CD4-positive, alpha-beta T cell (primary cell): ENCODE measurements at regions not wholly inside any gene's neighbourhood (a gene's known extent, or its start where the extent isn't known, plus 50 kb on each side); places are given as distances from the start of the nearest gene placed in this dataset.

Experiments used
- ATAC-seq: fragments of 200-7000 bp; cut with Tn5 transposase; one replicate; pipeline ENCODE4 v1.10.0; 2022; ENCODE audit warnings: mild to moderate bottlenecking; ENCODE audit not compliant: poor library complexity
- CTCF ChIA-PET: fragments of 350-600 bp; sonication (Branson Sonifier 250); formaldehyde crosslinking; loops from one replicate; lab custom pipeline; 2021; ENCODE audit warnings: antibody characterized with exemption, inconsistent platforms; lab: Charles Lee
- POLR2A ChIA-PET: fragments of 350-600 bp; sonication (Branson Sonifier 250); formaldehyde crosslinking; loops from one replicate; lab custom pipeline; 2021; ENCODE audit warnings: antibody characterized with exemption, inconsistent platforms; lab: Charles Lee
- DNase-seq, 14 experiments: peaks; one replicate each; pipeline ENCODE4 v3.0.0-alpha.2; 2013 to 2020; ENCODE audit warnings: mixed read lengths in 2 of 14
- H3K27ac ChIP-seq, 2 donors: one replicate each; pipeline versions ENCODE4 v1.5.1 to v1.7.0; 2013; ENCODE audit warnings: low read length in 2 of 2, low read depth in 1 of 2, mild to moderate bottlenecking in 1 of 2
- H3K27me3 ChIP-seq, 2 experiments: 1 replicate in 1 of 2; 2 replicates in 1 of 2; pipeline versions ENCODE4 v1.6.1 to v1.7.0; 2013; ENCODE audit warnings: low read length in 2 of 2, control low read depth in 1 of 2, mild to moderate bottlenecking in 1 of 2, moderate library complexity in 1 of 2; ENCODE audit not compliant: insufficient read depth in 2 of 2, control insufficient read depth in 1 of 2
- H3K36me3 ChIP-seq: one replicate; pipeline ENCODE4 v1.6.1; 2013; ENCODE audit warnings: low read length, control low read depth; ENCODE audit not compliant: insufficient read depth
- H3K4me1 ChIP-seq: one replicate; pipeline ENCODE4 v1.6.1; 2013; ENCODE audit warnings: low read length, control low read depth; ENCODE audit not compliant: insufficient read depth
- H3K4me3 ChIP-seq: one replicate; pipeline ENCODE4 v1.5.1; 2013; ENCODE audit warnings: mild to moderate bottlenecking, low read length, moderate library complexity
- H3K9me3 ChIP-seq, 2 experiments: 1 replicate in 1 of 2; 2 replicates in 1 of 2; pipeline versions ENCODE4 v1.6.1 to v1.7.0; 2013; ENCODE audit warnings: low read length in 2 of 2, mild to moderate bottlenecking in 2 of 2, control low read depth in 1 of 2, moderate library complexity in 1 of 2; ENCODE audit not compliant: control insufficient read depth in 1 of 2, insufficient read depth in 1 of 2
- H3K27ac Mint-ChIP-seq: one replicate; pipeline ENCODE4 v1.8.0; 2020; ENCODE audit warnings: mixed read lengths
- H3K27me3 Mint-ChIP-seq: one replicate; pipeline ENCODE4 v1.8.0; 2021; ENCODE audit warnings: mixed read lengths
- H3K36me3 Mint-ChIP-seq: one replicate; pipeline ENCODE4 v1.8.0; 2021; ENCODE audit warnings: low read depth, mixed read lengths
- H3K4me1 Mint-ChIP-seq: one replicate; pipeline ENCODE4 v1.8.0; 2021; ENCODE audit warnings: low read depth, mixed read lengths
- H3K4me3 Mint-ChIP-seq: one replicate; pipeline ENCODE4 v1.8.0; 2020; ENCODE audit warnings: mild to moderate bottlenecking, mixed read lengths
- H3K9me3 Mint-ChIP-seq: one replicate; pipeline ENCODE4 v1.8.0; 2020; ENCODE audit warnings: mixed read lengths
- intact Hi-C, 2 experiments: fragments of 100-400 bp; cut with DNase I in 1 of 2; cut with micrococcal nuclease in 1 of 2; formaldehyde crosslinking; loops; one replicate each; pipeline versions ENCODE4 v1.15.1 to v1.9.0; 2023 to 2025; cut with DNase I, micrococcal nuclease
- TF ChIP-seq, protein P1 (sequence below): fragments of 200-600 bp; IDR thresholded peaks from one replicate; pipeline ENCODE4 v1.8.0; 2022; ENCODE audit warnings: antibody characterized with exemption, mild to moderate bottlenecking

DNA sequence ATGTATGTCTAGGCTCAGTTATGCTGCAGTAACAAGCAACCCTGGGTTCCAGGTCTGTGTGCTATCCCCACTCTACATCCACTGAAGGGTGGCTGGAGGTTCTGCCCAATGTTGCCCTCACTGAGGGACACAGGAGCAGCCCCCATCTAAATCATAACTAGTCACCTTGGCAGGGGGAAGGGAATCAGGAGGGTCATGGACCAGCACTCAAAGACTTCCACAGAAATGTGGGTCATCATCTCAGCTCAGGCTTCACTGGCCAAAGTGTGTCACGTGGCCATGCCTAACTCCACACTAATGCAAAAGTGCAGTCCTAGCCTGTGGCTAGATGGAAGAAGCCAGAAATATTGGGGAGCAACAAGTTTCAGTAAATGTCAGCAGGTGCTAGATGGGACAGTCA, 137.3 kb upstream of the ZNF507 start:
- H3K27ac Mint-ChIP-seq: no peak overlapping the region
- H3K4me1 Mint-ChIP-seq: no peaks in the 10 kb centered on the region
- no peaks in the 10 kb centered on the region for H3K4me1 ChIP-seq
- no peaks in the 10 kb centered on the region for H3K36me3 Mint-ChIP-seq
- DNase-seq (no peak), ATAC-seq (no peak)
- no peaks in the 10 kb centered on the region for H3K36me3 ChIP-seq
- peaks cover 33% of the 10 kb centered on the region for H3K27me3 Mint-ChIP-seq
- peaks cover 5% of the 10 kb centered on the region for H3K9me3 Mint-ChIP-seq
- H3K4me3 ChIP-seq: no peak overlapping the region
- ChIA-PET CTCF (no interaction called here), POLR2A (no interaction called here)
- no peaks in the 10 kb centered on the region for H3K27me3 ChIP-seq
- H3K4me3 Mint-ChIP-seq: no peak overlapping the region
- H3K27ac ChIP-seq: no peak overlapping the region
- TF ChIP-seq, protein P1, sequence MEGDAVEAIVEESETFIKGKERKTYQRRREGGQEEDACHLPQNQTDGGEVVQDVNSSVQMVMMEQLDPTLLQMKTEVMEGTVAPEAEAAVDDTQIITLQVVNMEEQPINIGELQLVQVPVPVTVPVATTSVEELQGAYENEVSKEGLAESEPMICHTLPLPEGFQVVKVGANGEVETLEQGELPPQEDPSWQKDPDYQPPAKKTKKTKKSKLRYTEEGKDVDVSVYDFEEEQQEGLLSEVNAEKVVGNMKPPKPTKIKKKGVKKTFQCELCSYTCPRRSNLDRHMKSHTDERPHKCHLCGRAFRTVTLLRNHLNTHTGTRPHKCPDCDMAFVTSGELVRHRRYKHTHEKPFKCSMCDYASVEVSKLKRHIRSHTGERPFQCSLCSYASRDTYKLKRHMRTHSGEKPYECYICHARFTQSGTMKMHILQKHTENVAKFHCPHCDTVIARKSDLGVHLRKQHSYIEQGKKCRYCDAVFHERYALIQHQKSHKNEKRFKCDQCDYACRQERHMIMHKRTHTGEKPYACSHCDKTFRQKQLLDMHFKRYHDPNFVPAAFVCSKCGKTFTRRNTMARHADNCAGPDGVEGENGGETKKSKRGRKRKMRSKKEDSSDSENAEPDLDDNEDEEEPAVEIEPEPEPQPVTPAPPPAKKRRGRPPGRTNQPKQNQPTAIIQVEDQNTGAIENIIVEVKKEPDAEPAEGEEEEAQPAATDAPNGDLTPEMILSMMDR: no peak
- intact Hi-C loops: no loop called here
- peaks cover 7 to 8% of the 10 kb centered on the region in 2 experiments for H3K9me3 ChIP-seq

DNA sequence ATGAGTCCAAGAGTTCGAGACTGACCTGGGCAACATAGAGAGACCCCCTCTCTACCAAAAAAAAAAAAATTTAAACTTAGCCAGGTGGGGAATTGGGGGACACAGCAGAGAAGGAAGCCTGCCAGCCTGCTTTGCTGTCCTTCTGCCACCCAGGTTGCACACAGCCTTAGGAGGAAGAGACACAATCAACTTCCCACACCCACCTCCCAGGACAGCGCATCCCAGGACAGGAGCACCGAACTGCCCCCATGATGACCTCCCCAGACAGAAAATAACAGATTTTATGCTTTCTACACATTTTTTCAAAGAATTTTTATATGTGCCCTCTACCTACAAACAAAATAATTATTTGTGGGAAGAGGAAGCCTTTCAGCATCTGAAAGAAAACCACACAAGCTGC, 126.0 kb upstream of the ZNF507 start:
- DNase-seq: no peak
- peaks cover 11% of the 10 kb centered on the region for H3K4me1 ChIP-seq

GRCh38 chr19:32219881-32220472, 125.4 kb upstream of the ZNF507 start:
- no peak for ATAC-seq
- Histone ChIP-seq H3K27me3 (peaks cover 29 to 39% of the 10 kb centered on the region in 2 experiments), H3K9me3 (peaks cover 0 to 5% of the 10 kb centered on the region in 2 experiments), H3K27ac (no peak overlapping the region), H3K4me1 (peaks cover 15% of the 10 kb centered on the region), H3K4me3 (no peak overlapping the region), H3K36me3 (no peaks in the 10 kb centered on the region)
- POLR2A ChIA-PET: no interaction called here
- intact Hi-C loops: loop anchor here (10.0 kb wide), 2 partner anchors 865 to 1165 kb away; no protein-coding TSS in a partner anchor
- no peak for DNase-seq
- TF ChIP-seq, protein P1: no peak
- no peaks in the 10 kb centered on the region for H3K36me3 Mint-ChIP-seq
- H3K27me3 Mint-ChIP-seq: peaks cover 53% of the 10 kb centered on the region
- H3K4me1 Mint-ChIP-seq: peaks cover 14% of the 10 kb centered on the region
- H3K27ac Mint-ChIP-seq: no peak overlapping the region
- H3K9me3 Mint-ChIP-seq: no peaks in the 10 kb centered on the region
- no peak overlapping the region for H3K4me3 Mint-ChIP-seq
- CTCF ChIA-PET: no interaction called here

More for the DNA sequence above, 126.0 kb upstream of the ZNF507 start:
- TF ChIP-seq, protein P1: no peak
- Mint-ChIP-seq H3K36me3 (no peaks in the 10 kb centered on the region), H3K9me3 (no peaks in the 10 kb centered on the region), H3K27ac (no peak overlapping the region), H3K4me1 (peaks cover 8% of the 10 kb centered on the region), H3K4me3 (no peak overlapping the region), H3K27me3 (peaks cover 51% of the 10 kb centered on the region)
- intact Hi-C loops: no loop called here
- ChIA-PET CTCF (no interaction called here), POLR2A (no interaction called here)
- no peak for ATAC-seq
- H3K27ac ChIP-seq: no peak overlapping the region
- H3K36me3 ChIP-seq: no peaks in the 10 kb centered on the region
- H3K27me3 ChIP-seq: peaks cover 25 to 33% of the 10 kb centered on the region in 2 experiments
- peaks cover 0 to 5% of the 10 kb centered on the region in 2 experiments for H3K9me3 ChIP-seq
- no peak overlapping the region for H3K4me3 ChIP-seq
